IMR-90 (cell line): ENCODE measurements at regions not wholly inside any gene's neighbourhood (a gene's known extent, or its start where the extent isn't known, plus 50 kb on each side); places are given as distances from the start of the nearest gene placed in this dataset.

Source experiments
- ATAC-seq: fragments of 200-7000 bp; cut with Tn5 transposase; 2 replicates; pipeline ENCODE4 v1.9.1; 2020; ENCODE audit warnings: low read depth, mild to moderate bottlenecking, moderate library complexity
- BruUV-seq: library from RNA; stranded (reverse); fragments of 400-500 nt; replicated peaks from 2 replicates; lab custom pipeline; 2021; lab: Mats Ljungman, UMichigan
- CTCF ChIA-PET: fragments of 300-600 bp; formaldehyde crosslinking; extraction: SDS; loops from one replicate; lab custom pipeline; 2021; ENCODE audit warnings: antibody characterized with exemption; lab: Yijun Ruan, JAX
- POLR2A ChIA-PET: fragments of 300-600 bp; sonication (Branson Sonifier 250); formaldehyde crosslinking; loops from one replicate; lab custom pipeline; 2022; ENCODE audit warnings: antibody characterized with exemption; ENCODE audit not compliant: unreplicated experiment; lab: Charles Lee
- DNase-seq: peaks from one replicate; pipeline ENCODE4 v3.0.0; 2013
- H2AFZ ChIP-seq: replicated peaks from 2 replicates; pipeline ENCODE3; 2013; ENCODE audit warnings: low read length, mild to moderate bottlenecking; ENCODE audit not compliant: poor library complexity
- H2AK5ac ChIP-seq: 2 replicates; pipeline ENCODE4 v1.6.1; 2013; ENCODE audit warnings: low read depth, low read length, inconsistent platforms
- H2AK9ac ChIP-seq: replicated peaks from 2 replicates; pipeline ENCODE3; 2013; ENCODE audit warnings: mild to moderate bottlenecking, low read depth, low read length, moderate library complexity; ENCODE audit not compliant: poor library complexity
- H2BK120ac ChIP-seq: 2 replicates; pipeline ENCODE4 v1.6.1; 2013; ENCODE audit warnings: low read depth, low read length, inconsistent platforms
- H2BK15ac ChIP-seq: 3 replicates; pipeline ENCODE4 v1.6.1; 2013; ENCODE audit warnings: low read depth, low read length, inconsistent platforms
- H2BK20ac ChIP-seq: 2 replicates; pipeline ENCODE4 v1.6.1; 2013; ENCODE audit warnings: low read depth, mild to moderate bottlenecking, inconsistent platforms, low read length, moderate library complexity
- H2BK5ac ChIP-seq: 2 replicates; pipeline ENCODE4 v1.6.1; 2013; ENCODE audit warnings: mild to moderate bottlenecking, low read depth, low read length, inconsistent platforms; ENCODE audit not compliant: poor library complexity, severe bottlenecking
- H3K14ac ChIP-seq: replicated peaks from 2 replicates; pipeline ENCODE4 v1.6.1; 2013; ENCODE audit warnings: low read depth, low read length, inconsistent platforms
- H3K18ac ChIP-seq: 2 replicates; pipeline ENCODE4 v1.6.1; 2013; ENCODE audit warnings: low read depth, low read length, control low read depth
- H3K23ac ChIP-seq: 2 replicates; pipeline ENCODE4 v1.6.1; 2013; ENCODE audit warnings: low read depth, low read length, inconsistent platforms
- H3K27ac ChIP-seq: 2 replicates; pipeline ENCODE4 v1.5.1; 2013; ENCODE audit warnings: mild to moderate bottlenecking, control low read depth, low read length; ENCODE audit not compliant: insufficient read depth
- H3K27me3 ChIP-seq: 2 replicates; pipeline ENCODE4 v1.6.1; 2013; ENCODE audit warnings: low read length; ENCODE audit not compliant: control insufficient read depth, insufficient read depth
- H3K36me3 ChIP-seq: 2 replicates; pipeline ENCODE4 v1.6.1; 2013; ENCODE audit warnings: low read length, mixed read lengths; ENCODE audit not compliant: control insufficient read depth, insufficient read depth
- H3K4ac ChIP-seq: 2 replicates; pipeline ENCODE4 v1.6.1; 2013; ENCODE audit warnings: low read depth, low read length, inconsistent platforms
- H3K4me1 ChIP-seq: 2 replicates; pipeline ENCODE4 v1.6.1; 2013; ENCODE audit warnings: low read length, mixed read lengths; ENCODE audit not compliant: control insufficient read depth, insufficient read depth
- H3K4me2 ChIP-seq: 2 replicates; pipeline ENCODE4 v1.6.1; 2013; ENCODE audit warnings: low read depth, mild to moderate bottlenecking, control low read depth, low read length, moderate library complexity
- H3K4me3 ChIP-seq: 2 replicates; pipeline ENCODE4 v1.5.1; 2013; ENCODE audit warnings: low read depth, mild to moderate bottlenecking, control low read depth, low read length, moderate library complexity; ENCODE audit not compliant: insufficient read depth
- H3K56ac ChIP-seq: 2 replicates; pipeline ENCODE4 v1.6.1; 2013; ENCODE audit warnings: low read length, inconsistent platforms; ENCODE audit not compliant: insufficient read depth; ENCODE audit errors: extremely low read depth
- H3K79me1 ChIP-seq, 2 experiments: 2 replicates each; pipeline ENCODE4 v1.6.1; 2013; ENCODE audit warnings: low read length in 2 of 2, inconsistent platforms in 1 of 2, low read depth in 1 of 2
- H3K9ac ChIP-seq: 2 replicates; pipeline ENCODE4 v1.6.1; 2013; ENCODE audit warnings: low read depth, low read length, control low read depth
- H3K9me1 ChIP-seq: 2 replicates; pipeline ENCODE4 v1.6.1; 2013; ENCODE audit warnings: low read length, inconsistent platforms; ENCODE audit not compliant: insufficient read depth
- H3K9me3 ChIP-seq: 2 replicates; pipeline ENCODE4 v1.6.1; 2013; ENCODE audit warnings: low read length; ENCODE audit not compliant: control insufficient read depth, insufficient read depth
- H4K20me1 ChIP-seq: 2 replicates; pipeline ENCODE4 v1.6.1; 2013; ENCODE audit warnings: low read length, inconsistent platforms; ENCODE audit not compliant: insufficient read depth
- H4K5ac ChIP-seq: 2 replicates; pipeline ENCODE4 v1.6.1; 2013; ENCODE audit warnings: mild to moderate bottlenecking, low read depth, low read length, control low read depth
- H4K8ac ChIP-seq, 2 experiments: 2 replicates each; pipeline ENCODE4 v1.6.1; 2013; ENCODE audit warnings: low read depth in 2 of 2, low read length in 2 of 2, control low read depth in 1 of 2, inconsistent platforms in 1 of 2
- H4K91ac ChIP-seq: 2 replicates; pipeline ENCODE4 v1.6.1; 2013; ENCODE audit warnings: low read depth, low read length, inconsistent platforms; ENCODE audit not compliant: insufficient read depth
- BHLHE40 ChIP-seq: fragments of 150-350 bp; IDR thresholded peaks from 2 replicates; pipeline ENCODE4 v1.6.1; 2016; ENCODE audit warnings: mild to moderate bottlenecking, low read depth, low read length
- CEBPB ChIP-seq: IDR thresholded peaks from 2 replicates; pipeline ENCODE4 v1.6.1; 2012; ENCODE audit warnings: low read depth, low read length, improper control_type of control experiment
- CHD1 ChIP-seq: IDR thresholded peaks from 2 replicates; pipeline ENCODE4 v1.6.1; 2012; ENCODE audit warnings: low read depth, low read length, improper control_type of control experiment
- ELK1 ChIP-seq: fragments of 150-350 bp; IDR thresholded peaks from 2 replicates; pipeline ENCODE4 v1.6.1; 2016; ENCODE audit warnings: low read depth, mild to moderate bottlenecking, low read length, moderate library complexity, borderline replicate concordance
- FOS ChIP-seq: fragments of 150-350 bp; IDR thresholded peaks from 2 replicates; pipeline ENCODE4 v1.6.1; 2016; ENCODE audit warnings: low read depth, low read length
- MAFK ChIP-seq: IDR thresholded peaks from 2 replicates; pipeline ENCODE4 v1.6.1; 2012; ENCODE audit warnings: low read depth, low read length, improper control_type of control experiment
- MAZ ChIP-seq: IDR thresholded peaks from 2 replicates; pipeline ENCODE4 v1.6.1; 2012; ENCODE audit warnings: low read depth, mild to moderate bottlenecking, low read length, improper control_type of control experiment, moderate library complexity, borderline replicate concordance
- MXI1 ChIP-seq: IDR thresholded peaks from 2 replicates; pipeline ENCODE4 v1.6.1; 2012; ENCODE audit warnings: low read depth, mild to moderate bottlenecking, low read length, moderate library complexity, borderline replicate concordance
- NFE2L2 ChIP-seq: fragments of 150-350 bp; IDR thresholded peaks from 2 replicates; pipeline ENCODE4 v1.6.1; 2016; ENCODE audit warnings: low read depth, mild to moderate bottlenecking, low read length
- POLR2A ChIP-seq: IDR thresholded peaks from 2 replicates; pipeline ENCODE4 v1.6.1; 2012; ENCODE audit warnings: mild to moderate bottlenecking, low read depth, low read length
- RAD21 ChIP-seq: IDR thresholded peaks from 2 replicates; pipeline ENCODE4 v1.6.1; 2012; ENCODE audit warnings: low read length, improper control_type of control experiment
- RCOR1 ChIP-seq: IDR thresholded peaks from 2 replicates; pipeline ENCODE4 v1.6.1; 2012; ENCODE audit warnings: mild to moderate bottlenecking, low read length, improper control_type of control experiment; ENCODE audit not compliant: insufficient replicate concordance
- RFX5 ChIP-seq: IDR thresholded peaks from 2 replicates; pipeline ENCODE4 v1.8.0; 2012; ENCODE audit warnings: low read depth, mild to moderate bottlenecking, low read length, moderate library complexity
- SMC3 ChIP-seq: fragments of 150-350 bp; IDR thresholded peaks from 2 replicates; pipeline ENCODE4 v1.6.1; 2016; ENCODE audit warnings: low read depth, mild to moderate bottlenecking, antibody characterized with exemption, low read length, moderate library complexity
- WGBS, 2 experiments: methylation state at CpG; one replicate each; pipeline versions ENCODE4 v1.1.5 to v1.1.7; 2013; ENCODE audit warnings: missing lambda C conversion rate in 2 of 2; ENCODE audit not compliant: insufficient read length in 1 of 2; ENCODE audit errors: extremely low coverage in 2 of 2; 5-methylcytosine and 5-hydroxymethylcytosine counted together
- dilution Hi-C: fragments of 300-500 bp; cut with HindIII; formaldehyde crosslinking; loops from one replicate; pipeline ENCODE4 v1.14.3; 2018; ENCODE audit warnings: low sequenced_read_pairs; ENCODE audit not compliant: unreplicated experiment
- in situ Hi-C: fragments of 300-500 bp; cut with MboI; formaldehyde crosslinking; loops from 3 replicates; pipeline ENCODE4 v1.14.3; 2019; ENCODE audit warnings: low sequenced_read_pairs, inconsistent platforms, mixed read lengths
- intact Hi-C: fragments of 100-400 bp; cut with micrococcal nuclease; formaldehyde crosslinking; loops from 2 replicates; pipeline ENCODE4 v1.10.0; 2022

GRCh38 chr12:28698553-28698952 is 450.5 kb upstream of the FAR2 start:
- no peaks in the 10 kb centered on the region for H4K20me1 ChIP-seq
- no peak overlapping the region for H3K14ac ChIP-seq
- in situ Hi-C loops (no loop called here), intact Hi-C loops (no loop called here), dilution Hi-C loops (no loop called here)
- no peak overlapping the region for H2AFZ ChIP-seq
- no peaks in the 10 kb centered on the region for H3K9me1 ChIP-seq
- H3K23ac ChIP-seq = no peak overlapping the region
- H3K27me3 ChIP-seq = no peaks in the 10 kb centered on the region
- no peak overlapping the region for H2BK20ac ChIP-seq
- no TSS peak for BruUV-seq
- no peaks in the 10 kb centered on the region for H3K9me3 ChIP-seq
- no CpG with 5 or more reads among the region's 2 CpGs for WGBS, 2 experiments
- no peaks in the 10 kb centered on the region for H3K36me3 ChIP-seq
- ATAC-seq = no peak
- no peak overlapping the region for H3K4ac ChIP-seq
- H3K27ac ChIP-seq = no peak overlapping the region
- no peak overlapping the region for H3K18ac ChIP-seq
- no peak overlapping the region for H2BK15ac ChIP-seq
- no peak overlapping the region for H3K4me3 ChIP-seq
- no peaks in the 10 kb centered on the region for H3K79me1 ChIP-seq
- H4K8ac ChIP-seq = no peak overlapping the region
- H3K4me1 ChIP-seq = no peaks in the 10 kb centered on the region
- no peak for TF ChIP-seq RFX5
- no peak for TF ChIP-seq CHD1
- no peak for TF ChIP-seq MAFK
- no peak for TF ChIP-seq MXI1
- no peak for TF ChIP-seq CEBPB
- TF ChIP-seq POLR2A = no peak
- no peak for TF ChIP-seq RAD21
- no peak for TF ChIP-seq NFE2L2
- TF ChIP-seq RCOR1 = no peak
- TF ChIP-seq ELK1 = no peak
- TF ChIP-seq SMC3 = no peak
- no peak for TF ChIP-seq BHLHE40
- TF ChIP-seq MAZ = no peak
- TF ChIP-seq FOS = no peak
- H4K91ac ChIP-seq = no peak overlapping the region
- CTCF ChIA-PET = no interaction called here
- no peak overlapping the region for H2BK120ac ChIP-seq
- no peak overlapping the region for H4K5ac ChIP-seq
- H2AK9ac ChIP-seq = no peak overlapping the region
- no peak overlapping the region for H2AK5ac ChIP-seq
- DNase-seq = no peak
- H3K9ac ChIP-seq = no peak overlapping the region
- no peak overlapping the region for H2BK5ac ChIP-seq
- POLR2A ChIA-PET = no interaction called here
- H3K4me2 ChIP-seq = no peak overlapping the region
- no peak overlapping the region for H3K56ac ChIP-seq
